Gastroesophageal sphincter (tissue), 4 donors: ENCODE measurements at regions not wholly inside any gene's neighbourhood (a gene's known extent, or its start where the extent isn't known, plus 50 kb on each side); places are given as distances from the start of the nearest gene placed in this dataset.
A peak's percentile ranks its signal among the peaks of the same experiment; 100 is the strongest.
"Not testable (repeated sequence)": the region's sequence is repeated elsewhere in the genome, so short reads cannot be mapped to it uniquely, and the experiment has no call there.

Experiments
- ATAC-seq: fragments of 150-250 bp; one replicate; pipeline ENCODE4 v1.9.1; 2016; ENCODE audit warnings: mild to moderate bottlenecking, moderate library complexity
- H3K27ac ChIP-seq, 4 donors: fragments of 200-600 bp; sonication (generic) in 3 of 4; 1 replicate in 3 of 4; 2 replicates in 1 of 4; pipeline ENCODE4 v1.5.1; 2016 to 2019
- H3K27me3 ChIP-seq: fragments of 200-600 bp; sonication (generic); one replicate; pipeline ENCODE4 v1.5.1; 2019
- H3K36me3 ChIP-seq, 2 donors: fragments of 200-600 bp; sonication (generic); one replicate each; pipeline ENCODE4 v1.5.1; 2019; ENCODE audit warnings: control low read depth in 1 of 2
- H3K4me1 ChIP-seq, 3 donors: fragments of 200-600 bp; sonication (generic); 1 replicate in 2 of 3; 2 replicates in 1 of 3; pipeline ENCODE4 v1.5.1; 2016 to 2019; ENCODE audit warnings: control low read depth in 2 of 3
- H3K4me3 ChIP-seq, 2 donors: fragments of 200-600 bp; sonication (generic); one replicate each; pipeline ENCODE4 v1.5.1; 2019; ENCODE audit warnings: mild to moderate bottlenecking in 1 of 2, moderate library complexity in 1 of 2
- H3K9me3 ChIP-seq, 3 donors: fragments of 200-600 bp; sonication (generic); one replicate each; pipeline ENCODE4 v1.5.1; 2017 to 2019; ENCODE audit warnings: control low read depth in 2 of 3
- CTCF ChIP-seq, 4 experiments: fragments of 200-600 bp in 2 of 4; fragments of 450-650 bp in 2 of 4; sonication (generic) in 1 of 4; IDR thresholded peaks; one replicate each; pipeline ENCODE4 v1.5.1; 2017 to 2019; ENCODE audit warnings: antibody characterized with exemption in 4 of 4, mild to moderate bottlenecking in 2 of 4, moderate library complexity in 2 of 4
- EP300 ChIP-seq: sonication (generic); formaldehyde crosslinking; IDR thresholded peaks from one replicate; pipeline ENCODE4 v1.6.1; 2017; ENCODE audit warnings: antibody characterized with exemption, mild to moderate bottlenecking
- POLR2A ChIP-seq, 2 donors: fragments of 450-650 bp; IDR thresholded peaks; one replicate each; pipeline ENCODE4 v1.6.1; 2017; ENCODE audit warnings: antibody characterized with exemption in 2 of 2, mild to moderate bottlenecking in 2 of 2, moderate library complexity in 1 of 2
- POLR2AphosphoS5 ChIP-seq: sonication (generic); formaldehyde crosslinking; IDR thresholded peaks from one replicate; pipeline ENCODE4 v1.6.1; 2017; ENCODE audit warnings: antibody characterized with exemption
- WGBS, 2 donors: methylation state at CpG; one replicate each; pipeline ENCODE4 v1.1.5; 2018; ENCODE audit warnings: low coverage in 1 of 2; 5-methylcytosine and 5-hydroxymethylcytosine counted together

GRCh38 chr6:40841721-40842120 is 197.3 kb downstream of the UNC5CL start:
- no peaks in the 10 kb centered on the region for H3K27me3 ChIP-seq
- H3K4me3 ChIP-seq, result no peak overlapping the region
- no peaks in the 10 kb centered on the region for H3K36me3 ChIP-seq
- no peaks in the 10 kb centered on the region for H3K4me1 ChIP-seq
- no peak for TF ChIP-seq POLR2AphosphoS5
- TF ChIP-seq POLR2A (IDR thresholded peaks at IDR 0.05), result no peak
- TF ChIP-seq EP300, result no peak
- TF ChIP-seq CTCF (IDR thresholded peaks at IDR 0.05), result no peak
- 94 to 97% methylated on average over 2 of the region's 2 CpGs for WGBS, 2 donors
- no peak for ATAC-seq
- H3K27ac ChIP-seq, result no peak overlapping the region
- no peaks in the 10 kb centered on the region for H3K9me3 ChIP-seq

GRCh38 chr6:40832691-40833090 is 206.3 kb downstream of the UNC5CL start:
- no peak for ATAC-seq
- TF ChIP-seq CTCF (IDR thresholded peaks at IDR 0.05) (no peak), EP300 (no peak), POLR2A (IDR thresholded peaks at IDR 0.05) (no peak), POLR2AphosphoS5 (no peak)
- no peak overlapping the region for H3K4me3 ChIP-seq
- WGBS, 2 donors, result 29 to 59% methylated on average over 4 of the region's 4 CpGs
- no peaks in the 10 kb centered on the region for H3K36me3 ChIP-seq
- no peaks in the 10 kb centered on the region for H3K9me3 ChIP-seq
- H3K27ac ChIP-seq, result no peak overlapping the region
- peaks cover 8% of the 10 kb centered on the region for H3K27me3 ChIP-seq
- H3K4me1 ChIP-seq, result no peaks in the 10 kb centered on the region

DNA sequence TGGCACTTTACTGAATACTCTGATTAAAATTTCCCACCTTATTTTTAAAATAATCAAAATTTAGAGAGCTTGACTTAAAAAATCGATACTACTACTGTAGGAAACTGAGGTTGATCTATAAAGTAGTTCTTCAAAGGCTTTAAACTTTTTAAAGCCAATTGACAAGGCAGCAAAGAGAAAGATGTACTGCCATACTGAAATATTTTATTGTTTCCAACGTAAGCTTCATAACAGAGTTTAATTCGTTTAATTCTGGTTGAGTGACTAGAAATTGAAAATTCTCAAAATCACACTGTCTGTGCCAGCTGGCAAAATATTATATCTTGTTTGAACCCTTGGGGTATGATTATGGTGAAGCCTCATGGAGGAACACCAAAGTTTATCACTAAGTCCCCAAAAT is 207.6 kb downstream of the UNC5CL start:
- no peaks in the 10 kb centered on the region for H3K4me1 ChIP-seq
- H3K27ac ChIP-seq, result no peak overlapping the region
- WGBS, 2 donors, result 67 to 77% methylated on average over 3 of the region's 3 CpGs
- no peak for TF ChIP-seq EP300
- TF ChIP-seq POLR2AphosphoS5, result no peak
- TF ChIP-seq POLR2A (IDR thresholded peaks at IDR 0.05), result no peak
- TF ChIP-seq CTCF (IDR thresholded peaks at IDR 0.05), result no peak
- H3K9me3 ChIP-seq, result no peaks in the 10 kb centered on the region
- no peak overlapping the region for H3K4me3 ChIP-seq
- ATAC-seq, result no peak
- H3K36me3 ChIP-seq, result no peaks in the 10 kb centered on the region
- H3K27me3 ChIP-seq, result peaks cover 8% of the 10 kb centered on the region

DNA sequence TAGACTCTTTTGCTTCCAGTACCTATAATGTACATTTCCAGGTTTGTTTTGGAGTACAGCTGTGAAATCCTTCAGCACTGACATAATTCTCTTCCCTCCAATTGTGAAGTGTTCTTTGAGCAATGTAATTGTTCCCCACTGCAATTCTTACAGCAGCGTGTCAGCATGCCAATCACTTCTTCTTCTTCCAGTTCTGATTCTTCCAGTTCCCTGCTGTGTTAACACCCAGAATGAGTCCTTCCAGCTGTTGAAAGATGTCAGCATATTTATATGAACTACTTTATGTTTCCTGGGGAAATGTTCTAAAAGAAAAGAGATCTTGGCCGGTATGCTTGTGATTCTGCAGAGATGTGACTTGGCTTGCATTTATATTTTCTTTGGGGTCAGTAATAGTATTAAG is 213.9 kb downstream of the UNC5CL start:
- H3K27me3 ChIP-seq, result peaks cover 17% of the 10 kb centered on the region
- H3K4me3 ChIP-seq, result no peak overlapping the region
- no peak for ATAC-seq
- no peak overlapping the region for H3K27ac ChIP-seq
- H3K4me1 ChIP-seq, result no peaks in the 10 kb centered on the region
- no peaks in the 10 kb centered on the region for H3K9me3 ChIP-seq
- H3K36me3 ChIP-seq, result no peaks in the 10 kb centered on the region
- WGBS, 2 donors, result 25 to 56% methylated on average over 2 of the region's 2 CpGs
- TF ChIP-seq CTCF (IDR thresholded peaks at IDR 0.05) (no peak), EP300 (no peak)

- ATAC-seq, H3K4me1 ChIP-seq, H3K4me3 ChIP-seq, H3K9me3 ChIP-seq, H3K27me3 ChIP-seq, H3K36me3 ChIP-seq, H3K27ac ChIP-seq: not testable (repeated sequence)
- TF ChIP-seq CTCF (IDR thresholded peaks at IDR 0.05), result peak; percentile 25 to 59 (median 36)
- 50 to 87% methylated on average over 3 to 11 of the region's 12 CpGs for WGBS, 2 donors
These were observed 214.8 kb downstream of the UNC5CL start for GRCh38 chr6:40823917-40824891.
